ELF-1 (cell line): ENCODE measurements at regions not wholly inside any gene's neighbourhood (a gene's known extent, or its start where the extent isn't known, plus 50 kb on each side); places are given as distances from the start of the nearest gene placed in this dataset.

Experiments used
- DNase-seq: peaks from one replicate; pipeline ENCODE4 v3.0.0-alpha.2; 2016; ENCODE audit warnings: low read depth, low spot score

- DNase-seq = no peak
Measured at GRCh38 chr15:100703032-100703578, 100.7 kb downstream of the ASB7 start.

GRCh38 chr15:100703671-100704070 lies 101.3 kb downstream of the ASB7 start:
- no peak for DNase-seq

DNA sequence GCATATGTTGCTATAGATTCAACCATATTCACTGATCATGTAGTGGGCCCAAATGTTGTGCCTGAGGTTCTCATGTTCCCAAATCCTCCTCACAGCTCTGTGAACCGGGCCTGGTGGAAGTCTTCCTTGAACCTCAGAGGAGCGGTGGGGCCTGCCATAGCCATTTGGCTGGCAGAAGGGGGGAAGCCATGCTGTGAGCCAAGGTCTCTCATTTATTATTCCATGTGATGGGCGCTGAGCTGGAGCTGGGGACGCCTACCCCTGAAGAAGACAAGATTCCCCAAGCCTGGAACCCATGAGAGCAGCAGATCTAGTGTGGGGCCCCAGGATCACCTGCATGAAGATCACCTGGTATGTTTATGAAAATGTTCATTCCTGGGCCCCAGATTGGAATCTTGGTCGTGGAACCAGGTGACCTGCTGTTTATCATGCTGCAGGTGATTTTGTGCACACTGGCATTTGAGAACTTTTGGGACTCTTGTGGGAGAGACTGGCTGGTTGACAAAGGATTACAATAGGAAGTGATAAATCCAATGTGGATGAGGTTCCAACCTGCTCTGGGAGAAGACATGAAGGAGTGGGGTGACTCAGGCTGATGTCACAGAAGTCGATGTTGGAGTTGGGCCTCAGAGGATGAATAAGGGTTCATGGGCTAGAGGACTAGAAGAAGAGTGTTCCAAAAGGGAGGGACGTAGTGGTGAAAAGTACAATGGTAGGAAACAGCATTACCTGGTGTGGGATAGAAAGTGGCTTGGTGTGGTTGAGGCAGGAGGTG lies 102.1 kb downstream of the ASB7 start:
- DNase-seq = no peak

GRCh38 chr15:100705065-100705464 lies 102.7 kb downstream of the ASB7 start:
- no peak for DNase-seq

DNA sequence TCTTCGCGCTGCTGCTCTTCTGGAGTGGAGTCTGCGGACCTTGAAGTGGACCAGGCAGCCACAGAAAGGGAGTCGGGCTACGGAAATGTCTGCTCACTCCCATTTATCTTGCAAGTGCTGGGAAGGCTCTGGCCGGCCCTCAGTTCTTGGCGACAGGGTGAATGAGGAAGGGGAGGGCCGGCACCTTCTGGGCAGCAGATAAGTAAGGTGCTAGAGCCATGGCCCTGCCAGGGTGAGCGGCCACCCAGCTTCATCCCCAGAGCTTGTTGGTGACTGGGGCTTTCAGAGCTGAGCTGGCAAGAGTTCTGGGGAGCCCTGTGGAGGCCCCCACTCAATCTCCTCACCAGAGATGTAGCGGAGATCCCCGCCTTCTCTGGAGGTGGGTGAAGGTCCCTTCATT lies 103.5 kb downstream of the ASB7 start:
- no peak for DNase-seq

GRCh38 chr15:100707229-100707628 lies 104.8 kb downstream of the ASB7 start:
- DNase-seq = no peak

DNA sequence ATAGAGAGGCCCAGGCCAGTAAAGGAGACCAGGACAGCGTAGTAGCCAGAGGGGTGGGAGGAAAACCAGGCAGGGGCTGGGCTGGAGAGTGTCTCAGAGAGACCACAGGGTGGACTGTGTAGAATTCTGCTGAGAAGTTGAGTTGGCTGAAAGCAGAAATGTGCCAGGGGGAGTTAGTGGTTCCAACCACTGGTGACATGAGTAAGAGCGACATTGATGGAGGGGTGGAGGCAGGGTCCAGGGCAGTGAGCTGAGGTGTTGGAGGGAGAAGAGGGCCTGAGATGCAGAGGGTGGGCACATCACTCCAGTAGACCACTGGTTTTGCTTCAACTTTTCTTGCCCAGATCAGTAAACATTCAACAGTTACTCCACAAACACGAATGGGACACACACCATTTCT lies 106.5 kb downstream of the ASB7 start:
- no peak for DNase-seq

DNA sequence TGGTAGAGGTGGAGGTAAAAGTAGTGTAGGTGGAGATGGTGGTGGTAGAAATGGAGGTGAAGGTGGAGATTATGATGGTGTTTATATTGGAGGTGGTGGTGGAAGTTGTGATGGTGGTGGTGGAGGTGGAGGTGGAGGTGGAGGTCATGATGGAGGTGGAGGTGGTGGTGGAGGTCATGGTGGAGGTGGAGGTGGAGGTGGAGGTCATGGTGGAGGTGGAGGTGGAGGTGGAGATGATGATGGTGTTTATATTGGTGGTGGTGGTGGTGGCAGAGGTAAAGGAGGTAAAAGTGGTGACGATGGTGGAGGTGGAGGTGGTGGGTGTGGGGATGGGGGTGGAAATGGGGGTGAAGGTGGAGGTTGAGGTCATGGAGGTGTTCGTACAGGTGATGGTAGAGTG lies 107.8 kb downstream of the ASB7 start:
- no peak for DNase-seq

DNA sequence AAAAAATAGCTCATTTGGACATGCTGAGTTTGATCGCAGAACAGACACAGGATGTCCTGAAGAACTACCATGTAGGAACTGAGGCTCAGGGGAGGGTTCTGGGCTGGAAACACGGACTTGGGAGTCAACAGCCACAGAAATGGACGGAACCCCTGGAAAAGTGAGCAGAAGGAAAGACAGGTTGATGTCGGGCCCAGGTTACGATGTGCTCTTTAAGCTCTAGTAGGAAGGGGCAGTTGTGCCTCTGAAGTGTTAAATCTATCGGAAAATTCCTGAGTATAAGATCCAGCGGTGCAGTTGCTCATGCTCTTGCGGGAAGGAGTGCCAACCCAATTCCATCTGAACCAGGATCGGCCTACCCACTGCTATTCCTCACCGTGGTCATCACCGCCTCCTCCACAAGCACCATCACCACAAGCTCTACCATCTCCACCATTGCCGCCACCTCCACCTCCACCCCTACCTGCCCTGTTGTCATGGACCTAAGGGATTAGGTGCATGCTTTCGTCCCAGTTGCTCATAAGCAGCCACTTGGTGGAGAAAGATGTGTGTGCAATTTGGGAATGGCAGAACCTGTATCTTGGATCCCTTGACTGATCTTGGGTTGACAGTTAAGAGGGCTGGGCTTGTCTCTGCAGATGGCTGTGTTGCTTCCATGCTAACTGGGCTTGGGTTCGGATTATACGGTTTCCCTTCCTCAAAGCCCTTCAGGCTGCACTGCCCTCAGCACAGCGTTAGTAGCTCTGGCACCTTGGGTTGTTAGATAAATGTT lies 108.5 kb downstream of the ASB7 start:
- no peak for DNase-seq

- no peak for DNase-seq
Measured at GRCh38 chr15:100711516-100712021, 109.2 kb downstream of the ASB7 start.

DNA sequence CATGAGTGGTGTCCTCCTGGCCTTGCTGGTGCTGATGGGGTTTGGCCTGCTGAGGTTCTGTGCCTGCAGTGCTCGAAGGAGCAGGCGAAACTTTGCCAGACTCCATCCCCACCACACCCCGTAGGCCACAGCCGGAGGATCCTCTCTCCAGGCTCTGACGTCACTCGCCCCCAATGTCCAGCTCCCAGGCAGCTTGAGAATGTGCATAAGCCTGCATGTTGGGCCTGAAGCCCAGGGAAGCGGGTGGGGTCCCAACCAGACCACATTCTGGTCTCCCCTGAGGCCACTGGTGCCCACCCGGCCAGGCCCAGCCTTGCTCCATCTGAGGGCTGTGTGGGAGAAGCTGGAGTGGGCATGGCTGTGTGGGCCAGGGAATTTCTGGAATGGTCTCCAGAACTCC lies 109.8 kb downstream of the ASB7 start:
- DNase-seq = no peak

- DNase-seq = no peak
Measured at GRCh38 chr15:100713163-100713867, 110.9 kb downstream of the ASB7 start.

GRCh38 chr15:100714034-100714748 lies 111.8 kb downstream of the ASB7 start:
- DNase-seq = no peak

DNA sequence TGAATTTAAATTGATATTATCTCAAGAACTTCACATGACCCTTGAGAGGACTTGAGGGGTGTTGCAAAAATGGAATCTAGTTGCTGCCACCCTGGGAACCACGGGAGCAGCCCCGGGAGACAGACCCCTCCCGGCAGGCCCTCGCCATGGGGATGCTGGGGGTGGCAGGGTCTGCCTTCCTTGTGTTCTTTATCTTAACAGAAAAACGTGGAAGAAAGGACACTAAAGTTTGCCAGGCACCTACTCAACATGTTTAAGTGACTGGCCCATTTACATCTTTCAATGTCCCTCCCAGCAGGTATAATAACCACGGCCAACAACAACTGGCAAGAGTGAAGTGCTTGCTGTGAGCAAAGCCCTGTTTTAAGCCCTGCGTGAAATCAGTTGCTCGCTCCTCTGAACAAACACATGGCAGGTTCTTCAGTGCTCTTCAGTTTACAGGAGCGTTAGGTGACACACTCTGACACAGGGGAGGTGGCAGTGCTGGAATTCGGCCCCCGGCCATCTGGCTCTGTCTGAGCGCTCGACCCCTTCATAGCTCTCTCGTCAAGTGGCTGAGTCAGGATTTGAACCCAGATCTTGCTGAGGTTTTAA lies 112.5 kb downstream of the ASB7 start:
- no peak for DNase-seq

- no peak for DNase-seq
Measured at GRCh38 chr15:100715571-100716455, 113.4 kb downstream of the ASB7 start.

DNA sequence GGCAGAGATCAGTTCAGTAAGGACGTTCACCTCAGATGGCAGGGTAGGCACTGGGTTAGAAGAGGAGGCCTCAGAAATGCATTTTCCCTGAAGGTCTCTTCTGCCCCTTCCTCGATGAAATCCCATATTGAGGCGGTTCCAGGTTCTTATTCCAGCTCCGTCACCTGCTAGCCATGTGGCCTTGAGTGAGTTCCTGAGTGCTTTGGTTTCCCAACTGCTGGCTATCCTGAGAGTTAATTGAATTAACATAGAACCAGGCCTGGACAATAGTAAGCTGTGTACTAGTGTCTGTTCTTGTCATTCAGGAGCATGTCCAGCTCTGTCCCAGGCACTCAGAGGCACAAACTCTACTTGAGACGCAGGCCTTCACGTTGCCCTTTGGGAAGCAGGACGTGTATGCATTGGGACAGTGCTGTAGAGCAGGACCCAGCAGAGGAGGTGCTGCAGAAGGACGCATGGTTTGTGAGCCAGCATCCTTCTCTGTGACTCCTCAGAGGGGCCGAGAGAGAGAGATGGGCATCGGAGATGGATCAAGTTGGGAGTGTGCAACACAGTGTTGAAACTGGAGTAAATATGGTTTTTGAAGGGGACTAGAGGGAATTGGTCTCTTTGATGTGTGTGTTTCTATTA lies 114.2 kb downstream of the ASB7 start:
- DNase-seq = no peak

DNA sequence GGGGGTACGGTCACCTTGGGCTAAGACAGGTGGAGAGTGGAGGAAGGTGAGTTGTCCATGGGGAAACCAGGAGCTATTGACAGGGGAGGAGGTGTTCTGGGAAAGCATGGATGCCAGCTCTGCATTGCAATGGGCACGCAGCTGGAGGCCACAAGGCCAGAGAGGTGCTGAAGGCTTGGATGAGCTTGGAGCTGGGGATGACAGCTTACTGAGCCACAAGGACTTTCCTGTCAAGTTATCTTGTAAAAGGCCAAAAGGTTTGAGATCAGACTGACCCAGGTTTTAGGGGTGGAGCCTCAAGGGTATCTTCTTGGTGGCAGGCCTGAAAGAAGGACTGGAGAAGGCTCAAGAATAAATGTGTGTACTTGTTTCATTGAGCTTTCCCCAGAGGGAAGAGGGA lies 115.2 kb downstream of the ASB7 start:
- DNase-seq = no peak

DNA sequence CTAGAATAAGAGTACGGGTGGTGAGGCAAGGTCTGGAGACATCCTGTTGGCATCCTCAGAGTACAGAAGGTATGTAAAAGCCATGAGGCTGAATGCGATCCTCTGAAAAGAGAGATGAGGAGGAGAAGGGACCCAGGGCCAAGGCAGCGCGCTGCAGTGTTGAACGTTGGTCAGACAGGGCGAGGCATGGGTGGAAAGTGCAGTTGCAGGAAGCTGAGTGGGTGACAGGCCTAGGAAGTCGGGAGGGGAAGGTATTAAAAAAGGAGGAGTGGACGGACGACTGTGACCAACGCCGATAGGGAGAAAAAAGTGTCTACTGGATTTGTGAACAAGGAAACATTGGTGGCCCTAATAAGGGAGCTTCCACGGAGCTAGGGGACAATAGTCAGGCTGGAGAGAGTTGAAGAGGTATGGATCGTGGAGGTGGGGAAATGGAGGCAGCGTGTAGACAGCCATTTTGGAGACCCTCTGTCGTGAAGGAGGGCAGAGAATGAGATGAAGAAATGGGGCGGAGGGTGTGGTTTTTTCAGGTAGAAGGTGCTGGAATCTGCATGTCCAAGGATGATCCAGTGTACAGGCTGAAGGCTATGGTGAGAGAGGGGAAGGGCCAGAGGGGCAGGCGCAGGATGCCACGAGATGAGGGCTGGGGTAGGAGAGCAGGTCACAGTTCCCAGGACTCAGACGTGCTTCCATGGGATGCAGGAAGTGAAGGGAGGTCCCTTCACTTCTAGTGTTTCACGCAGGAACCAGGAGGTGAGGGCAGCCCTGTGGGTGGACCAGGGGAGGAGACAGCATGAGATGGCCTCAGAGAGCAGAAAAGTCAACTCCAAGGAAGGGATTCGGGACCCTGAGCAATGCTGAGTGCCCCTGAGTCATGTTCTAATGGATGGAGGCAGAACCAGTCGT lies 115.9 kb downstream of the ASB7 start:
- no peak for DNase-seq
